Colonic mucosa (tissue), 4 donors: ENCODE measurements at regions not wholly inside any gene's neighbourhood (a gene's known extent, or its start where the extent isn't known, plus 50 kb on each side); places are given as distances from the start of the nearest gene placed in this dataset.

Experiments
- DNase-seq: peaks from one replicate; pipeline ENCODE4 v3.0.0-alpha.2; 2020
- H3K27ac ChIP-seq: fragments of 200-600 bp; one replicate; pipeline ENCODE4 v1.8.0; 2021
- H3K27me3 ChIP-seq: fragments of 200-600 bp; one replicate; pipeline ENCODE4 v1.8.0; 2021
- H3K36me3 ChIP-seq: fragments of 200-600 bp; one replicate; pipeline ENCODE4 v1.8.0; 2021
- H3K4me1 ChIP-seq: fragments of 200-600 bp; one replicate; pipeline ENCODE4 v1.8.0; 2021; ENCODE audit warnings: mild to moderate bottlenecking
- H3K4me3 ChIP-seq: fragments of 200-600 bp; one replicate; pipeline ENCODE4 v1.8.0; 2021
- H3K9ac ChIP-seq, 2 donors: one replicate each; pipeline ENCODE4 v1.7.0; 2013; ENCODE audit warnings: control low read depth in 2 of 2, low read depth in 2 of 2, low read length in 2 of 2
- H3K9me3 ChIP-seq: fragments of 200-600 bp; one replicate; pipeline ENCODE4 v1.8.0; 2021
- intact Hi-C: fragments of 100-400 bp; cut with DNase I; formaldehyde crosslinking; loops from one replicate; pipeline ENCODE4 v1.14.1; 2022
- TF ChIP-seq, protein P1 (sequence below): fragments of 200-600 bp; IDR thresholded peaks from one replicate; pipeline ENCODE4 v1.8.0; 2022; ENCODE audit warnings: antibody characterized with exemption, mild to moderate bottlenecking
- donor health status: healthy.
- donor health status: DM: no; HTN: no; CAD: no.
- donor health status: DM: no; HTN: no; CAD: no.

DNA sequence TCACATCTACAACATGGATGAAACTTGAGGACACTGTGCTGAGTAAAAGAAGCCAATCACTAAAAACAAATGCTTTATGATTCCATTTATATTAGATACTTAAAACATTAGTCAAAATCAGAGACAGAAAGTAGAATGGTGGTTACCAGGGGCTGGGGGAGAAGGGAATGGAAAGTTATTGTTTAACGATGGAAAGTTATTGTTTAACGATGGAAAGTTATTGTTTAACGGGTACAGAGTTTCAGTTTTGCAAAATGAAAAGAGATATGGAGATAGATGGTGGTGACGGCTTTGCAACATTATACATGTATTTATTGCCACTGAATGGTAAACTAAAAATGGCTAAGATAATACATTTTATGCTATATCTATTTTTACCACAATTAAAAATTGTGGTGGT is 160.6 kb downstream of the TUBA3C start:
- TF ChIP-seq, protein P1, sequence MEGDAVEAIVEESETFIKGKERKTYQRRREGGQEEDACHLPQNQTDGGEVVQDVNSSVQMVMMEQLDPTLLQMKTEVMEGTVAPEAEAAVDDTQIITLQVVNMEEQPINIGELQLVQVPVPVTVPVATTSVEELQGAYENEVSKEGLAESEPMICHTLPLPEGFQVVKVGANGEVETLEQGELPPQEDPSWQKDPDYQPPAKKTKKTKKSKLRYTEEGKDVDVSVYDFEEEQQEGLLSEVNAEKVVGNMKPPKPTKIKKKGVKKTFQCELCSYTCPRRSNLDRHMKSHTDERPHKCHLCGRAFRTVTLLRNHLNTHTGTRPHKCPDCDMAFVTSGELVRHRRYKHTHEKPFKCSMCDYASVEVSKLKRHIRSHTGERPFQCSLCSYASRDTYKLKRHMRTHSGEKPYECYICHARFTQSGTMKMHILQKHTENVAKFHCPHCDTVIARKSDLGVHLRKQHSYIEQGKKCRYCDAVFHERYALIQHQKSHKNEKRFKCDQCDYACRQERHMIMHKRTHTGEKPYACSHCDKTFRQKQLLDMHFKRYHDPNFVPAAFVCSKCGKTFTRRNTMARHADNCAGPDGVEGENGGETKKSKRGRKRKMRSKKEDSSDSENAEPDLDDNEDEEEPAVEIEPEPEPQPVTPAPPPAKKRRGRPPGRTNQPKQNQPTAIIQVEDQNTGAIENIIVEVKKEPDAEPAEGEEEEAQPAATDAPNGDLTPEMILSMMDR, result no peak
- DNase-seq, result no peak
- Histone ChIP-seq H3K4me3 (no peak overlapping the region), H3K27ac (no peak overlapping the region), H3K4me1 (no peaks in the 10 kb centered on the region), H3K36me3 (no peaks in the 10 kb centered on the region), H3K9me3 (no peaks in the 10 kb centered on the region), H3K9ac (no peak overlapping the region), H3K27me3 (no peaks in the 10 kb centered on the region)
- intact Hi-C loops, result no loop called here

DNA sequence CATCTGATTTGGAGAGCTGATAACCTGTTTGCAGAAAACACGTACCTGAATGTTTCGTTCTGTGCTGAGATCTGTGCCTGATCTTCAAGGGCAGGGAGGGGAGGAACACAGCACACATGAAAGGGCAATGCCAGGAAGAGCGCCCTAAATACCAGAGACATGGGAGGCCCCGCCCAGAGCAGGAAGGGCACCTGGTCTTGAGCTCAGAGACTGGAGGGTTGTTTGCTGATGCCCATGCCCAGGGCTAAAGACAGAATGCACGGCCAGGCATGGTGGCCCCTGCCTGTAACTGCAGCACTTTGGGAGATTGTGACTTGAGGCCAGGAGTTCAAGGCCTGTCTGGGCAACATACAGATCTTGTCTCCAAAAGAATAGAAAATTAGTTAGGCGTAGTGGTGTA is 183.2 kb downstream of the TUBA3C start:
- no peaks in the 10 kb centered on the region for H3K9me3 ChIP-seq
- no peak overlapping the region for H3K27ac ChIP-seq
- DNase-seq, result no peak
- H3K9ac ChIP-seq, result no peak overlapping the region
- H3K4me1 ChIP-seq, result no peaks in the 10 kb centered on the region
- TF ChIP-seq, protein P1, result no peak
- intact Hi-C loops, result no loop called here
- H3K27me3 ChIP-seq, result no peaks in the 10 kb centered on the region
- no peak overlapping the region for H3K4me3 ChIP-seq
- no peaks in the 10 kb centered on the region for H3K36me3 ChIP-seq

DNA sequence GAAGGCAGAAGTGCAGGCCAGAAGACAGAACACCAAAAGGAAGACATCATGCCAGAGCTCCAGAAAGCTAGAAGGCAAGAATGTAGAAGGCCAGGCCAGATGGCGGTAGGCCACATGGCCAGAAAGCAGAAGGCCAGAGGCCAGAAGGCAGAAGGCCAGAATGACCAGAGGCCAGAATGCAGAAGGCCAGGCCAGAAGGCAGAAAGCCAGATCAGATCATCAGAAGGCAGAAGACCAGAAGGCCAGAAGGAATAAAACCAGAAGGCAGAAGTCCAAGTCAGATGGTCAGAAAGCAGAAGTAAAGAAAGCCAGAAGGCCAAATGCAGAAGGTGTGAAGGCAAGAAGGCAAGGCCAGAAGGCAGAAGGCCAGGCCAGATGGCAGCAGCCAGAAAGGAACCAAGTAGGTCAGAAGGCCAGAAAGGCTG is 185.0 kb downstream of the TUBA3C start:
- Histone ChIP-seq H3K4me1 (no peaks in the 10 kb centered on the region), H3K9me3 (no peaks in the 10 kb centered on the region), H3K27me3 (no peaks in the 10 kb centered on the region), H3K36me3 (no peaks in the 10 kb centered on the region), H3K9ac (no peak overlapping the region), H3K4me3 (no peak overlapping the region), H3K27ac (no peak overlapping the region)
- intact Hi-C loops, result no loop called here
- TF ChIP-seq, protein P1, result no peak
- DNase-seq, result no peak

DNA sequence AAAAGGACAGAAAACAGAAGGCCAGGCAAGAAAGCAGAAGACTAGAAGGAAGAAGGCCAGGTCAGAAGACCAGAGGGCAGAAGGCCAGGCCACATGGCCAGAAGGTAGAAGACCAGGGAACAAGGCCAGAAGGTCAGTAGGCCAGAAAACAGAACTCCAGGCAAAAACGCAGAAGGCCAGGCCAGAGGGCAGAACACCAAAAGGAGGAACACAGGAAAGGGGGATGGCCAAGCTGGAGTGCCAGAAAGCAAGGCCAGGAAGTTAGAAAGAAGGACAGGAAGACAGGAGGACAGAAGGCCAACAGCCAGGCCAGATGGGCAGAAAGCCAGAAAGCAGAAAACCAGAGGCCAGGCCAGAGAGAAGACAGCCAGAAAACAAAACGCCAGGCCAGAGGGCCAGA is 185.4 kb downstream of the TUBA3C start:
- H3K4me1 ChIP-seq, result no peaks in the 10 kb centered on the region
- H3K36me3 ChIP-seq, result no peaks in the 10 kb centered on the region
- intact Hi-C loops, result no loop called here
- H3K9me3 ChIP-seq, result no peaks in the 10 kb centered on the region
- H3K4me3 ChIP-seq, result no peak overlapping the region
- no peak overlapping the region for H3K27ac ChIP-seq
- no peak for DNase-seq
- H3K9ac ChIP-seq, result no peak overlapping the region
- TF ChIP-seq, protein P1, result no peak
- no peaks in the 10 kb centered on the region for H3K27me3 ChIP-seq

DNA sequence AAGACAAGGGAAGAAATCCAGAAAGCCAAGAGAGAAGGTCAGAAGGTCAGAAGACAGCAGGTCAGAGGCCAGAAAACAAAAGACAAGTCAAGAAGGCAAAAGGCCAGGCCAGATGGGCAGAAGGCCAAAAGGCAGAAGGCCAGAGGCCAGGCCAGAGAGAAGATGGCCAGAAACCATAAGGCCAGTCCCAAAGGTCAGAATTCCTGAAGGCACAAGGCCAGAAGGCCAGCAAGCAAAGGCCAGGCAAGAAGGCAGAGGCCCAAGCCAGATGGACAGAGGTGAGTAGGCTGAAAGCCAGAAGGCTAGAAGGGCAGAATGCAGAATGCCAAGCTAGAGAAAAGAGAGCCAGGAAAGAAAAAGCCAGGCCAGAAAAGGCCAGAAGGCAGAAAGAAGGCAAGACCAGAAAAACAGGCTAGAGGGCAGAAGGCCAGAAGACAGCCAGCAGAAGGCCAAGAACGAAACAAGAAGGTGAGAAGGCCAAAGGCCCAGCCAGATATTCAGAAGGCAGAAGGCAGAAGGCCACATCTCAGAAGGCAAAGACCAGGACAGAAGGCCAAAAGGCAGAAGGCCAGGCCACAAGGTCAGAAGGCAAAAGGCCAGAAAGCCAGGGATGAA is 186.3 kb downstream of the TUBA3C start:
- no peaks in the 10 kb centered on the region for H3K9me3 ChIP-seq
- no peaks in the 10 kb centered on the region for H3K36me3 ChIP-seq
- no peak overlapping the region for H3K9ac ChIP-seq
- TF ChIP-seq, protein P1, result no peak
- no peak overlapping the region for H3K4me3 ChIP-seq
- no peak overlapping the region for H3K27ac ChIP-seq
- H3K27me3 ChIP-seq, result no peaks in the 10 kb centered on the region
- intact Hi-C loops, result no loop called here
- no peaks in the 10 kb centered on the region for H3K4me1 ChIP-seq
- no peak for DNase-seq
